Stomach (tissue), 8 donors: ENCODE measurements at regions not wholly inside any gene's neighbourhood (a gene's known extent, or its start where the extent isn't known, plus 50 kb on each side); places are given as distances from the start of the nearest gene placed in this dataset.

ENCODE experiments used
- DNase-seq, 2 donors: peaks; one replicate each; pipeline versions ENCODE4 v3.0.0 to v3.0.0-alpha.2; 2013 to 2019
- H3K27ac ChIP-seq, 5 donors: fragments of 200-600 bp in 4 of 5; sonication (generic) in 4 of 5; one replicate each; pipeline ENCODE4 v1.5.1; 2013 to 2019; ENCODE audit warnings: mild to moderate bottlenecking in 1 of 5, moderate library complexity in 1 of 5
- H3K27me3 ChIP-seq, 3 donors: fragments of 200-600 bp; sonication (generic); one replicate each; pipeline ENCODE4 v1.5.1; 2017 to 2019; ENCODE audit warnings: mixed run types in 1 of 3
- H3K36me3 ChIP-seq, 4 donors: fragments of 200-600 bp; sonication (generic); 1 replicate in 3 of 4; 2 replicates in 1 of 4; pipeline ENCODE4 v1.5.1; 2016 to 2019
- H3K4me1 ChIP-seq, 4 donors: fragments of 200-600 bp; sonication (generic); one replicate each; pipeline ENCODE4 v1.5.1; 2016 to 2019
- H3K4me3 ChIP-seq, 4 donors: fragments of 200-600 bp; sonication (generic) in 3 of 4; one replicate each; pipeline ENCODE4 v1.5.1; 2016 to 2019; ENCODE audit warnings: mild to moderate bottlenecking in 1 of 4
- H3K9me3 ChIP-seq, 4 donors: fragments of 200-600 bp; sonication (generic); one replicate each; pipeline ENCODE4 v1.5.1; 2016 to 2019
- CTCF ChIP-seq, 7 experiments: fragments of 450-650 bp in 4 of 7; fragments of 200-600 bp in 3 of 7; sonication (generic) in 3 of 7; IDR thresholded peaks; one replicate each; pipeline ENCODE4 v1.5.1; 2016 to 2019; ENCODE audit warnings: antibody characterized with exemption in 7 of 7, control low read depth in 2 of 7, mild to moderate bottlenecking in 1 of 7
- EP300 ChIP-seq: sonication (generic); formaldehyde crosslinking; IDR thresholded peaks from one replicate; pipeline ENCODE4 v1.6.1; 2017; ENCODE audit warnings: antibody characterized with exemption
- POLR2A ChIP-seq, 4 donors: fragments of 450-650 bp; IDR thresholded peaks; one replicate each; pipeline ENCODE4 v1.6.1; 2016; ENCODE audit warnings: antibody characterized with exemption in 4 of 4, control low read depth in 2 of 4, mild to moderate bottlenecking in 1 of 4, moderate library complexity in 1 of 4
- POLR2AphosphoS5 ChIP-seq, 3 donors: sonication (generic); formaldehyde crosslinking; IDR thresholded peaks; one replicate each; pipeline ENCODE4 v1.6.1; 2016; ENCODE audit warnings: antibody characterized with exemption in 3 of 3
- WGBS, 5 donors: extraction: QIAGEN DNeasy Blood & Tissue Kit in 3 of 5; methylation state at CpG; one replicate each; pipeline versions ENCODE4 v1.1.5 to v1.1.7; 2013 to 2018; 5-methylcytosine and 5-hydroxymethylcytosine counted together
- intact Hi-C: fragments of 100-400 bp; cut with DNase I; formaldehyde crosslinking; loops from one replicate; pipeline ENCODE4 v1.15.1; 2023; ENCODE audit warnings: low total_unique reads
- donor health status: healthy with polysubstance abuse.
- donor health status: Bipolar disorder and iron deficiency.
- donor health status: healthy.

DNA sequence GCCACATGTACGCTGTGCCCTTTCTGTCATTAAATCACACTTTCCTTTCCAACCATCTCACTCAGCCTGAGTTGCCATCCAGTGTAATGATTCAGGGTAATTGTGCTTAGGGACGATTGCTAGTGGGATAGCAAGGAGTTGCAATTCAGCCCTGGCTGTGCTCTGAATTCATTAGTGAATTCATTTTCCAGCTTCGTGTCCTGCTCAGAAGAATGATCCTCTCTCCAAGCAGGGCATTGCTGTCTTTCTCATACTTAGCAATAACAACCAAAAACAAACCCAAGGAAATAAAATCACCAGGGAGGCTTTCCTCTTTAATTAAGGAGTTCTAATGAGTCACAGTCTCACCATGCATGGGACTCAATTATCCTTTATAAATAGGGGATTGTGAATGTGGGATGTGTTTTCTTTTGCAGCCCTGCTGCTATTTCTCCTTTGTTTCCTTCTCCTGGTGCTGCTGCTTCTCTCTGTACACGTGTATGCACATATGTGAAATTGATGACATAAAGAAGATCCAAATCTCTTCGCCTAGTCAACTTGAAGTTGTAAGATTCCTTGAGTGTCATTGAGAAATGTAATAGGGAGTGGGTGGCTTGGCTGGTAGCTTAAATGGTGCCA is 167.0 kb downstream of the TSEN15 start:
- Histone ChIP-seq H3K27ac (no peak overlapping the region), H3K27me3 (no peaks in the 10 kb centered on the region), H3K9me3 (no peaks in the 10 kb centered on the region), H3K4me3 (no peak overlapping the region), H3K4me1 (peaks cover 0 to 7% (median 4%) of the 10 kb centered on the region in 4 donors), H3K36me3 (no peaks in the 10 kb centered on the region)
- DNase-seq: no peak
- no peak for TF ChIP-seq POLR2A (IDR thresholded peaks at IDR 0.05)
- no peak for TF ChIP-seq CTCF (IDR thresholded peaks at IDR 0.05)
- TF ChIP-seq EP300: no peak
- no peak for TF ChIP-seq POLR2AphosphoS5 (IDR thresholded peaks at IDR 0.05)
- WGBS, 5 donors: 72 to 81% (median 76%) methylated on average over 5 of the region's 5 CpGs
- intact Hi-C loops: no loop called here

GRCh38 chr1:184219414-184219813 is 167.4 kb upstream of the C1orf21 start:
- Histone ChIP-seq H3K4me1 (peaks cover 0 to 7% (median 4%) of the 10 kb centered on the region in 4 donors), H3K36me3 (no peaks in the 10 kb centered on the region), H3K27me3 (no peaks in the 10 kb centered on the region), H3K4me3 (no peak overlapping the region), H3K27ac (no peak overlapping the region), H3K9me3 (no peaks in the 10 kb centered on the region)
- no peak for TF ChIP-seq CTCF (IDR thresholded peaks at IDR 0.05)
- no peak for TF ChIP-seq POLR2A (IDR thresholded peaks at IDR 0.05)
- no peak for TF ChIP-seq EP300
- no peak for TF ChIP-seq POLR2AphosphoS5 (IDR thresholded peaks at IDR 0.05)
- no peak for DNase-seq
- intact Hi-C loops: no loop called here
- 44 to 95% (median 67%) methylated on average over 3 of the region's 3 CpGs for WGBS, 5 donors

GRCh38 chr1:184219883-184220282 is 166.9 kb upstream of the C1orf21 start:
- Histone ChIP-seq H3K27me3 (no peaks in the 10 kb centered on the region), H3K4me3 (no peak overlapping the region), H3K9me3 (no peaks in the 10 kb centered on the region), H3K36me3 (no peaks in the 10 kb centered on the region), H3K27ac (no peak overlapping the region), H3K4me1 (peaks cover 0 to 7% (median 4%) of the 10 kb centered on the region in 4 donors)
- TF ChIP-seq CTCF (IDR thresholded peaks at IDR 0.05): no peak
- no peak for TF ChIP-seq POLR2A (IDR thresholded peaks at IDR 0.05)
- no peak for TF ChIP-seq POLR2AphosphoS5 (IDR thresholded peaks at IDR 0.05)
- no peak for TF ChIP-seq EP300
- WGBS, 5 donors: 89 to 95% (median 93%) methylated on average over 8 of the region's 8 CpGs
- intact Hi-C loops: loop anchor here (5.0 kb wide), 1 partner anchor 143 kb away; no protein-coding TSS in a partner anchor
- DNase-seq: no peak

DNA sequence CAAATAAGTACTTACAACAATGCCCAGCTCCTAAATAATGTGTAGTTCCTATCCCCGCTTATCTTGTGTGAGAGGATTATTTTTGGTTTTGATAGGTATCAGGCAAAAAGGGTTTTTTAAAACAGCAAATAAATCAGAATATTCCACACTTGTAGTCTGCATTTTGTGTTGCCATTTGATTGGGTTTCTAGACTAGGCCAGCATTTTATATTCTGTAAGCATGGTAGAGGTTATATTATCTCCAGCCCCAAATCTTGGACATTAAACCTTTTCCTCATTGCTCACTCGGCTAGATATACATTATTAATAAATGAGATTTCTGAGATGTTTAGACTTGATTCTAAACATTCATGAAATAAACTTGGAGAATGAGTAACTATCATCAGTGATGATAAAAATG is 165.7 kb upstream of the C1orf21 start:
- 75 to 95% (median 90%) methylated on average over 2 of the region's 2 CpGs for WGBS, 5 donors
- Histone ChIP-seq H3K9me3 (no peaks in the 10 kb centered on the region), H3K4me1 (peaks cover 0 to 7% (median 4%) of the 10 kb centered on the region in 4 donors), H3K27ac (no peak overlapping the region), H3K4me3 (no peak overlapping the region), H3K36me3 (no peaks in the 10 kb centered on the region), H3K27me3 (no peaks in the 10 kb centered on the region)
- intact Hi-C loops: loop anchor here (5.0 kb wide), 1 partner anchor 144 kb away; no protein-coding TSS in a partner anchor
- no peak for DNase-seq
- TF ChIP-seq CTCF (IDR thresholded peaks at IDR 0.05) (no peak), POLR2A (IDR thresholded peaks at IDR 0.05) (no peak), EP300 (no peak), POLR2AphosphoS5 (IDR thresholded peaks at IDR 0.05) (no peak)
